Prostate gland (tissue), 2 donors: ENCODE measurements at regions not wholly inside any gene's neighbourhood (a gene's known extent, or its start where the extent isn't known, plus 50 kb on each side); places are given as distances from the start of the nearest gene placed in this dataset.
"Not testable (repeated sequence)": the region's sequence is repeated elsewhere in the genome, so short reads cannot be mapped to it uniquely, and the experiment has no call there.

ENCODE experiments used
- DNase-seq: peaks from one replicate; pipeline ENCODE4 v3.0.0-alpha.2; 2019; ENCODE audit warnings: low spot score
- H3K27ac ChIP-seq, 2 donors: fragments of 200-600 bp; sonication (generic); 2 replicates each; pipeline ENCODE4 v1.5.1; 2017 to 2019
- H3K27me3 ChIP-seq: fragments of 200-600 bp; sonication (generic); replicated peaks from 2 replicates; pipeline ENCODE4 v1.5.1; 2019; ENCODE audit not compliant: insufficient read depth
- H3K36me3 ChIP-seq, 2 donors: fragments of 200-600 bp; sonication (generic); 1 replicate in 1 of 2; 2 replicates in 1 of 2; pipeline versions ENCODE4 v1.5.1 to v1.8.1; 2017 to 2019
- H3K4me1 ChIP-seq: fragments of 200-600 bp; sonication (generic); replicated peaks from 2 replicates; pipeline ENCODE4 v1.5.1; 2019
- H3K4me3 ChIP-seq, 2 donors: fragments of 200-600 bp; sonication (generic); 2 replicates each; pipeline ENCODE4 v1.5.1; 2017 to 2019
- H3K9me3 ChIP-seq: fragments of 200-600 bp; sonication (generic); 2 replicates; pipeline ENCODE4 v1.5.1; 2017
- CTCF ChIP-seq, 4 experiments: fragments of 200-600 bp in 2 of 4; fragments of 450-650 bp in 2 of 4; sonication (generic) in 2 of 4; IDR thresholded peaks; 1 replicate in 3 of 4; 2 replicates in 1 of 4; pipeline ENCODE4 v1.5.1; 2016 to 2019; ENCODE audit warnings: antibody characterized with exemption in 4 of 4, mild to moderate bottlenecking in 2 of 4, moderate library complexity in 2 of 4
- POLR2A ChIP-seq: fragments of 450-650 bp; IDR thresholded peaks from one replicate; pipeline ENCODE4 v1.6.1; 2016; ENCODE audit warnings: antibody characterized with exemption, mild to moderate bottlenecking
- POLR2AphosphoS5 ChIP-seq: sonication (generic); formaldehyde crosslinking; IDR thresholded peaks from one replicate; pipeline ENCODE4 v1.6.1; 2017; ENCODE audit warnings: antibody characterized with exemption
- WGBS: methylation state at CpG from one replicate; pipeline ENCODE4 v1.1.5; 2018; 5-methylcytosine and 5-hydroxymethylcytosine counted together
- intact Hi-C: fragments of 100-400 bp; cut with DNase I; formaldehyde crosslinking; loops from one replicate; pipeline ENCODE4 v1.14.2; 2022

GRCh38 chr10:27372095-27372494 lies 131.5 kb upstream of the ACBD5 start:
- no peak overlapping the region for H3K4me3 ChIP-seq

GRCh38 chr10:27371375-27371774 lies 130.8 kb upstream of the ACBD5 start:
- H3K9me3 ChIP-seq, H3K36me3 ChIP-seq, DNase-seq, intact Hi-C loops, H3K4me3 ChIP-seq, H3K27ac ChIP-seq, H3K27me3 ChIP-seq, H3K4me1 ChIP-seq: not testable (repeated sequence)
- WGBS, result 89% methylated on average over 5 of the region's 5 CpGs

More at GRCh38 chr10:27372095-27372494, 131.5 kb upstream of the ACBD5 start:
- no peak for DNase-seq
- H3K36me3 ChIP-seq, result no peaks in the 10 kb centered on the region
- no peaks in the 10 kb centered on the region for H3K27me3 ChIP-seq
- H3K9me3 ChIP-seq, result no peaks in the 10 kb centered on the region
- no peaks in the 10 kb centered on the region for H3K4me1 ChIP-seq
- 67% methylated on average over 5 of the region's 5 CpGs for WGBS
- TF ChIP-seq POLR2AphosphoS5, result no peak
- no peak for TF ChIP-seq POLR2A
- no peak for TF ChIP-seq CTCF (IDR thresholded peaks at IDR 0.05)
- intact Hi-C loops, result no loop called here
- no peak overlapping the region for H3K27ac ChIP-seq

GRCh38 chr10:27369880-27370279 lies 129.3 kb upstream of the ACBD5 start:
- 73% methylated on average over 3 of the region's 3 CpGs for WGBS
- H3K4me3 ChIP-seq, result no peak overlapping the region
- DNase-seq, result no peak
- peak in 1 of 4 experiments; percentile 15 for TF ChIP-seq CTCF (IDR thresholded peaks at IDR 0.05)
- no peak for TF ChIP-seq POLR2AphosphoS5
- H3K27ac ChIP-seq, result no peak overlapping the region
- no peaks in the 10 kb centered on the region for H3K9me3 ChIP-seq
- no peaks in the 10 kb centered on the region for H3K4me1 ChIP-seq
- no peaks in the 10 kb centered on the region for H3K27me3 ChIP-seq
- H3K36me3 ChIP-seq, result no peaks in the 10 kb centered on the region
- intact Hi-C loops, result no loop called here

- H3K36me3 ChIP-seq, result no peaks in the 10 kb centered on the region
- no peak overlapping the region for H3K27ac ChIP-seq
- no peak overlapping the region for H3K4me3 ChIP-seq
- H3K4me1 ChIP-seq, result no peaks in the 10 kb centered on the region
- 91% methylated on average over 10 of the region's 10 CpGs for WGBS
- TF ChIP-seq POLR2AphosphoS5 (no peak), POLR2A (no peak), CTCF (IDR thresholded peaks at IDR 0.05) (no peak)
- no peaks in the 10 kb centered on the region for H3K27me3 ChIP-seq
- no peak for DNase-seq
- H3K9me3 ChIP-seq, result no peaks in the 10 kb centered on the region
- intact Hi-C loops, result no loop called here
Measured at GRCh38 chr10:27368706-27369105, 128.1 kb upstream of the ACBD5 start.

GRCh38 chr10:27366769-27367168 lies 126.2 kb upstream of the ACBD5 start:
- H3K27ac ChIP-seq, result no peak overlapping the region
- H3K27me3 ChIP-seq, result no peaks in the 10 kb centered on the region
- H3K4me3 ChIP-seq, result no peak overlapping the region
- H3K36me3 ChIP-seq, result no peaks in the 10 kb centered on the region
- intact Hi-C loops, result no loop called here
- no peaks in the 10 kb centered on the region for H3K4me1 ChIP-seq
- 50% methylated on average over 1 of the region's 1 CpG for WGBS
- H3K9me3 ChIP-seq, result no peaks in the 10 kb centered on the region
- no peak for DNase-seq
- TF ChIP-seq POLR2A (no peak), CTCF (IDR thresholded peaks at IDR 0.05) (no peak)
